ENCODE measurements at regions not wholly inside any gene's neighbourhood (a gene's known extent, or its start where the extent isn't known, plus 50 kb on each side); places are given as distances from the start of the nearest gene placed in this dataset.
"Not testable (repeated sequence)": the region's sequence is repeated elsewhere in the genome, so short reads cannot be mapped to it uniquely, and the experiment has no call there.

DNA sequence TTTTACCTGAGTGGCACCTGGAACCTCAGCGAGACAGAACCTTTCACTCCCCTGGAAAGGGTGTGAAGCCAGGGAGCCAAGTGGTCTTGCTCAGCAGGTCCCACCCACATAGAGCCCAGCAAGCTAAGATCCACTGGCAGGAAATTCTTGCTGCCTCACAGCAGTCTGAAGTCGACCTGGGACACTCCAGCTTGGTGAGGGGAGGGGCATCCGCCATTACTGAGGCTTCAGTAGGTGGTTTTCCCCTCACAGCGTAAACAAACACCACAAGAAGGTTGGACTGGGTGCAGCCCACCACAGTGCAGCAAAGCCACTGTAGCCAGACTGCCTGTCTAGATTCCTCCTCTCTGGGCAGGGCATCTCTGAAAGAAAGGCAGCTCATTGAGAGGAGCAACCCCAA, 134.7 kb upstream of the RSPO3 start:
- H3K4me3 ChIP-seq (ENCODE audit: low read depth, low read length), result no peak overlapping the region
- TF ChIP-seq, protein P1, sequence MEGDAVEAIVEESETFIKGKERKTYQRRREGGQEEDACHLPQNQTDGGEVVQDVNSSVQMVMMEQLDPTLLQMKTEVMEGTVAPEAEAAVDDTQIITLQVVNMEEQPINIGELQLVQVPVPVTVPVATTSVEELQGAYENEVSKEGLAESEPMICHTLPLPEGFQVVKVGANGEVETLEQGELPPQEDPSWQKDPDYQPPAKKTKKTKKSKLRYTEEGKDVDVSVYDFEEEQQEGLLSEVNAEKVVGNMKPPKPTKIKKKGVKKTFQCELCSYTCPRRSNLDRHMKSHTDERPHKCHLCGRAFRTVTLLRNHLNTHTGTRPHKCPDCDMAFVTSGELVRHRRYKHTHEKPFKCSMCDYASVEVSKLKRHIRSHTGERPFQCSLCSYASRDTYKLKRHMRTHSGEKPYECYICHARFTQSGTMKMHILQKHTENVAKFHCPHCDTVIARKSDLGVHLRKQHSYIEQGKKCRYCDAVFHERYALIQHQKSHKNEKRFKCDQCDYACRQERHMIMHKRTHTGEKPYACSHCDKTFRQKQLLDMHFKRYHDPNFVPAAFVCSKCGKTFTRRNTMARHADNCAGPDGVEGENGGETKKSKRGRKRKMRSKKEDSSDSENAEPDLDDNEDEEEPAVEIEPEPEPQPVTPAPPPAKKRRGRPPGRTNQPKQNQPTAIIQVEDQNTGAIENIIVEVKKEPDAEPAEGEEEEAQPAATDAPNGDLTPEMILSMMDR (IDR thresholded peaks at IDR 0.05; ENCODE audit: borderline replicate concordance, insufficient read depth, low read depth, low read length), result no peak

GRCh38 chr6:126988125-126988524, 130.3 kb upstream of the RSPO3 start:
- H3K4me3 ChIP-seq (ENCODE audit: low read depth, low read length), result not testable (repeated sequence)

DNA sequence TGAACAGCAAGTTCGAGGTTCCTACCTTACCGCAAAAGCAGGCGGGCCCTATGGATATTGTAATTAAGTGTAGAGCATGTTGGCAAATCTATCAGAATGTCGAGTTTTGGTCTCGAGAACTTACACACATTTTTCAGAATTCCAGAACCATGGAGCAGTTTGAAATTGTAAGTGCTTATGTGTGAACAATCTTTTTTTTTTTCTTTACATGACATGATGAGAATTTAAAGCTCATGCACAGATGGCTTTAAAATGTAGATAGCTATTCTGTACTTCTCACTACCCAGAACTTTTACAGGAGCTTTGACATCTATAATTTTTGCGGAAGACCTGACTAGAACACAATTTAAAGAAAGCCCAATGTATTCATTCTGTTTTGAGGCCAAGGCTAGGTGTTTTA, 117.8 kb upstream of the RSPO3 start:
- TF ChIP-seq, protein P1 (IDR thresholded peaks at IDR 0.05; ENCODE audit: borderline replicate concordance, insufficient read depth, low read depth, low read length), result no peak
- no peak overlapping the region for H3K4me3 ChIP-seq (ENCODE audit: low read depth, low read length)

- H3K4me3 ChIP-seq (ENCODE audit: low read depth, low read length), result no peak overlapping the region
- TF ChIP-seq, protein P1 (IDR thresholded peaks at IDR 0.05; ENCODE audit: borderline replicate concordance, insufficient read depth, low read depth, low read length), result no peak
Measured at GRCh38 chr6:127013865-127014264, 104.6 kb upstream of the RSPO3 start.

- TF ChIP-seq, protein P1 (IDR thresholded peaks at IDR 0.05; ENCODE audit: borderline replicate concordance, insufficient read depth, low read depth, low read length), result no peak
- H3K4me3 ChIP-seq (ENCODE audit: low read depth, low read length), result no peak overlapping the region
Measured at GRCh38 chr6:127015858-127016257, 102.6 kb upstream of the RSPO3 start.

DNA sequence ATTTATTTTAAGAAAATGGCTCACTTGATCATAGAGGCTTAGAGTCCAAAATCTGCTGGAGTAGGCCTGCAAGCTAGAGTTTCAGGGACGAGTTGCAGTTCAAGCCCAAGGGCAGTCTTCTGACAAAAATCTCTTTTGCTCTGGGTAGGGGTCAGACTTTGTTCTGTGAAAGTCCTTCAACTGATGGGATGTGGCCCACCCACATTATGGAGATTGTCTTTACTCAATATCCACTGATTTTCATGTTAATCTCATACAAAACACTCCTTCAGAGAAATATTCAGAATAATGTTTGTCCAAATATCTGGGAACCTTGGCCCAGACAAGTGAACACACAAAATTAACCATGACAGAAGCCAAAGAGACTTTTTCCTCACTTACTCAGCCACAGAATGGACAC, 98.6 kb upstream of the RSPO3 start:
- H3K4me3 ChIP-seq (ENCODE audit: low read depth, low read length), result no peak overlapping the region
- TF ChIP-seq, protein P1 (IDR thresholded peaks at IDR 0.05; ENCODE audit: borderline replicate concordance, insufficient read depth, low read depth, low read length), result no peak

DNA sequence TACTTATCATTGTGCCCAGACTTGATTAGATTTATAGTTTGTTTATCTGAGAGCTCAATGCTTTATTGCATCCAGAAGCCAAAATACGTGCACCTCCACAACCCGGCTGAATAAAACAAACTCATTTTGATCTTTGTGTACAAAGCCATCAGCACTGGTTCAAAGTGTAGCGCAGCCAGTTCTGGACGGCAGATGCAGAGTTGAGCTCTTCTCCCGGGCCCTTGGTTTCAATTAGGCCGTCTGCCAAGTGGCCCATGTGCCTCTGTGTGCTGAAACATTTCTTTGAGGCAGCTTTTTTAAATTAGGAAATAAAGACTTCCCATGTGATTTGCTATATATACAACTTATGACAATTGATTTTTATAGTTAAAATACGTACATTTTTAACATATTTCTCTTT, 96.2 kb upstream of the RSPO3 start:
- H3K4me3 ChIP-seq (ENCODE audit: low read depth, low read length), result no peak overlapping the region
- TF ChIP-seq, protein P1 (IDR thresholded peaks at IDR 0.05; ENCODE audit: borderline replicate concordance, insufficient read depth, low read depth, low read length), result no peak
